Peyer's patch (tissue), 4 donors: ENCODE measurements at regions not wholly inside any gene's neighbourhood (a gene's known extent, or its start where the extent isn't known, plus 50 kb on each side); places are given as distances from the start of the nearest gene placed in this dataset.

Experiments
- DNase-seq, 3 donors: peaks; one replicate each; pipeline ENCODE4 v3.0.0-alpha.2; 2017 to 2019
- H3K27ac ChIP-seq, 4 donors: fragments of 200-600 bp; sonication (generic); one replicate each; pipeline ENCODE4 v1.5.1; 2016 to 2019
- H3K27me3 ChIP-seq, 2 donors: fragments of 200-600 bp; sonication (generic); one replicate each; pipeline ENCODE4 v1.5.1; 2019
- H3K36me3 ChIP-seq, 3 donors: fragments of 200-600 bp; sonication (generic); one replicate each; pipeline ENCODE4 v1.5.1; 2016 to 2019
- H3K4me1 ChIP-seq, 4 donors: fragments of 200-600 bp; sonication (generic); one replicate each; pipeline ENCODE4 v1.5.1; 2016 to 2019
- H3K4me3 ChIP-seq, 4 donors: fragments of 200-600 bp; sonication (generic); 1 replicate in 3 of 4; 2 replicates in 1 of 4; pipeline ENCODE4 v1.5.1; 2016 to 2019; ENCODE audit warnings: mild to moderate bottlenecking in 1 of 4
- H3K9me3 ChIP-seq, 4 donors: fragments of 200-600 bp; sonication (generic); one replicate each; pipeline ENCODE4 v1.5.1; 2016 to 2019; ENCODE audit warnings: mild to moderate bottlenecking in 1 of 4
- CTCF ChIP-seq, 6 experiments: fragments of 450-650 bp in 4 of 6; fragments of 200-600 bp in 2 of 6; sonication (generic) in 1 of 6; IDR thresholded peaks; one replicate each; pipeline ENCODE4 v1.5.1; 2017 to 2019; ENCODE audit warnings: antibody characterized with exemption in 6 of 6, mild to moderate bottlenecking in 3 of 6, moderate library complexity in 1 of 6
- POLR2A ChIP-seq, 2 donors: fragments of 450-650 bp; IDR thresholded peaks; one replicate each; pipeline ENCODE4 v1.5.1; 2017; ENCODE audit warnings: antibody characterized with exemption in 2 of 2, mild to moderate bottlenecking in 2 of 2, moderate library complexity in 2 of 2

- Histone ChIP-seq H3K27ac (no peak overlapping the region), H3K27me3 (no peaks in the 10 kb centered on the region), H3K4me3 (no peak overlapping the region), H3K36me3 (no peaks in the 10 kb centered on the region), H3K4me1 (no peaks in the 10 kb centered on the region), H3K9me3 (no peaks in the 10 kb centered on the region)
- TF ChIP-seq POLR2A (IDR thresholded peaks at IDR 0.05) (no peak), CTCF (IDR thresholded peaks at IDR 0.05) (no peak)
- DNase-seq: no peak
These were observed 97.5 kb upstream of the MGMT start for GRCh38 chr10:129369566-129369965.

GRCh38 chr10:129371541-129371940 is 95.5 kb upstream of the MGMT start:
- no peaks in the 10 kb centered on the region for H3K9me3 ChIP-seq
- H3K4me1 ChIP-seq: no peaks in the 10 kb centered on the region
- DNase-seq: no peak
- H3K27me3 ChIP-seq: no peaks in the 10 kb centered on the region
- no peak overlapping the region for H3K4me3 ChIP-seq
- no peaks in the 10 kb centered on the region for H3K36me3 ChIP-seq
- H3K27ac ChIP-seq: no peak overlapping the region
- TF ChIP-seq POLR2A (IDR thresholded peaks at IDR 0.05): no peak

- no peak overlapping the region for H3K4me3 ChIP-seq
- H3K36me3 ChIP-seq: no peaks in the 10 kb centered on the region
- TF ChIP-seq POLR2A (IDR thresholded peaks at IDR 0.05) (no peak), CTCF (IDR thresholded peaks at IDR 0.05) (no peak)
- no peaks in the 10 kb centered on the region for H3K4me1 ChIP-seq
- H3K9me3 ChIP-seq: no peaks in the 10 kb centered on the region
- DNase-seq: no peak
- H3K27me3 ChIP-seq: no peaks in the 10 kb centered on the region
- no peak overlapping the region for H3K27ac ChIP-seq
These were observed 94.9 kb upstream of the MGMT start for GRCh38 chr10:129372172-129372571.

- Histone ChIP-seq H3K36me3 (no peaks in the 10 kb centered on the region), H3K9me3 (no peaks in the 10 kb centered on the region), H3K4me3 (no peak overlapping the region), H3K27ac (no peak overlapping the region), H3K4me1 (no peaks in the 10 kb centered on the region), H3K27me3 (no peaks in the 10 kb centered on the region)
- no peak for TF ChIP-seq POLR2A (IDR thresholded peaks at IDR 0.05)
- TF ChIP-seq CTCF (IDR thresholded peaks at IDR 0.05): no peak
- DNase-seq: no peak
These were observed 93.8 kb upstream of the MGMT start for GRCh38 chr10:129373231-129373630.

- no peaks in the 10 kb centered on the region for H3K36me3 ChIP-seq
- H3K9me3 ChIP-seq: no peaks in the 10 kb centered on the region
- TF ChIP-seq CTCF (IDR thresholded peaks at IDR 0.05) (no peak), POLR2A (IDR thresholded peaks at IDR 0.05) (no peak)
- no peaks in the 10 kb centered on the region for H3K27me3 ChIP-seq
- H3K27ac ChIP-seq: no peak overlapping the region
- H3K4me3 ChIP-seq: no peak overlapping the region
- no peaks in the 10 kb centered on the region for H3K4me1 ChIP-seq
- no peak for DNase-seq
These were observed 93.3 kb upstream of the MGMT start for GRCh38 chr10:129373718-129374117.

GRCh38 chr10:129375171-129375570 is 91.9 kb upstream of the MGMT start:
- Histone ChIP-seq H3K9me3 (no peaks in the 10 kb centered on the region), H3K4me1 (no peaks in the 10 kb centered on the region), H3K4me3 (no peak overlapping the region), H3K27me3 (no peaks in the 10 kb centered on the region), H3K27ac (no peak overlapping the region), H3K36me3 (no peaks in the 10 kb centered on the region)
- no peak for DNase-seq
- no peak for TF ChIP-seq CTCF (IDR thresholded peaks at IDR 0.05)
- no peak for TF ChIP-seq POLR2A (IDR thresholded peaks at IDR 0.05)
